SH-SY5Y (cell line): ENCODE measurements at regions not wholly inside any gene's neighbourhood (a gene's known extent, or its start where the extent isn't known, plus 50 kb on each side); places are given as distances from the start of the nearest gene placed in this dataset.

Experiments
- GATA2 ChIP-seq: IDR thresholded peaks from 2 replicates; pipeline ENCODE4 v1.6.1; 2011; ENCODE audit warnings: mild to moderate bottlenecking, low read depth, low read length
- GATA3 ChIP-seq: IDR thresholded peaks from 2 replicates; pipeline ENCODE4 v1.6.1; 2011; ENCODE audit warnings: low read depth, mild to moderate bottlenecking, low read length, moderate library complexity

- TF ChIP-seq GATA3: no peak
- no peak for TF ChIP-seq GATA2
These were observed 73.3 kb upstream of the MBOAT2 start for GRCh38 chr2:9076755-9077154.
